SK-N-SH treated with all-trans-retinoic acid at 6 μM for 48 hours (cell line): ENCODE measurements at regions not wholly inside any gene's neighbourhood (a gene's known extent, or its start where the extent isn't known, plus 50 kb on each side); places are given as distances from the start of the nearest gene placed in this dataset.

Experiments used
- ATAC-seq: fragments of 200-7000 bp; cut with Tn5 transposase; 3 replicates; pipeline ENCODE4 v1.9.1; 2020; ENCODE audit warnings: mild to moderate bottlenecking, moderate library complexity
- ARNTL ChIP-seq: fragments of 450-650 bp; formaldehyde crosslinking; IDR thresholded peaks from 2 replicates; pipeline ENCODE4 v1.5.0; 2020; ENCODE audit warnings: low read depth, mild to moderate bottlenecking, moderate library complexity, borderline replicate concordance
- BACH2 ChIP-seq: fragments of 250-450 bp; sonication (Bioruptor Pico); IDR thresholded peaks from 2 replicates; pipeline ENCODE4 v1.9.0; 2021; ENCODE audit warnings: mild to moderate bottlenecking, borderline replicate concordance
- CSDC2 ChIP-seq: fragments of 250-450 bp; sonication (Bioruptor Pico); IDR thresholded peaks from 2 replicates; pipeline ENCODE4 v1.5.0; 2020; ENCODE audit warnings: mild to moderate bottlenecking, moderate library complexity
- CSRNP3 ChIP-seq: fragments of 250-450 bp; sonication (Bioruptor Pico); IDR thresholded peaks from 2 replicates; pipeline ENCODE4 v1.5.1; 2021; ENCODE audit warnings: mild to moderate bottlenecking, moderate library complexity
- ESRRG ChIP-seq: fragments of 250-450 bp; sonication (Bioruptor Pico); IDR thresholded peaks from 2 replicates; pipeline ENCODE4 v1.6.1; 2021; ENCODE audit warnings: mild to moderate bottlenecking
- GLIS3 ChIP-seq: fragments of 250-450 bp; sonication (Bioruptor Pico); IDR thresholded peaks from 2 replicates; pipeline ENCODE4 v1.5.0; 2020; ENCODE audit warnings: mild to moderate bottlenecking, moderate library complexity
- ISL1 ChIP-seq: fragments of 250-450 bp; sonication (Bioruptor Pico); IDR thresholded peaks from 2 replicates; pipeline ENCODE4 v2.1.2; 2022; ENCODE audit warnings: mild to moderate bottlenecking, moderate library complexity
- OSR1 ChIP-seq: fragments of 250-450 bp; sonication (Bioruptor Pico); IDR thresholded peaks from 2 replicates; pipeline ENCODE4 v1.8.0; 2022; ENCODE audit warnings: moderate library complexity, mild to moderate bottlenecking, inconsistent platforms
- POU6F1 ChIP-seq: fragments of 250-450 bp; sonication (Bioruptor Pico); IDR thresholded peaks from 2 replicates; pipeline ENCODE4 v1.8.0; 2021; ENCODE audit warnings: low read depth, mild to moderate bottlenecking, moderate library complexity, borderline replicate concordance
- PPARA ChIP-seq: fragments of 250-450 bp; sonication (Bioruptor Pico); IDR thresholded peaks from 2 replicates; pipeline ENCODE4 v1.5.0; 2020; ENCODE audit warnings: mild to moderate bottlenecking, borderline replicate concordance
- RARB ChIP-seq: fragments of 250-450 bp; sonication (Bioruptor Pico); IDR thresholded peaks from 2 replicates; pipeline ENCODE4 v1.8.0; 2021; ENCODE audit warnings: mild to moderate bottlenecking, moderate library complexity
- TCF4 ChIP-seq: fragments of 250-450 bp; sonication (Bioruptor Pico); IDR thresholded peaks from 2 replicates; pipeline ENCODE4 v1.8.0; 2021; ENCODE audit warnings: mild to moderate bottlenecking, moderate library complexity, borderline replicate concordance
- TOX ChIP-seq: fragments of 250-450 bp; sonication (Bioruptor Pico); IDR thresholded peaks from 2 replicates; pipeline ENCODE4 v1.8.0; 2021; ENCODE audit warnings: mild to moderate bottlenecking, moderate library complexity, borderline replicate concordance
- ZC3H10 ChIP-seq: fragments of 250-450 bp; sonication (Bioruptor Pico); IDR thresholded peaks from 2 replicates; pipeline ENCODE4 v1.5.1; 2021; ENCODE audit warnings: mild to moderate bottlenecking, moderate library complexity
- ZFP3 ChIP-seq: fragments of 250-450 bp; sonication (Bioruptor Pico); IDR thresholded peaks from 2 replicates; pipeline ENCODE4 v1.5.0; 2020; ENCODE audit warnings: mild to moderate bottlenecking, moderate library complexity
- ZFP30 ChIP-seq: fragments of 450-650 bp; formaldehyde crosslinking; IDR thresholded peaks from 2 replicates; pipeline ENCODE4 v1.5.0; 2022; ENCODE audit warnings: mild to moderate bottlenecking, moderate library complexity
- ZNF70 ChIP-seq: fragments of 450-650 bp; formaldehyde crosslinking; IDR thresholded peaks from 2 replicates; pipeline ENCODE4 v1.5.0; 2020; ENCODE audit warnings: mild to moderate bottlenecking, moderate library complexity
- ZNF8 ChIP-seq: fragments of 450-650 bp; formaldehyde crosslinking; IDR thresholded peaks from 2 replicates; pipeline ENCODE4 v1.5.0; 2020; ENCODE audit warnings: mild to moderate bottlenecking, moderate library complexity
- TF ChIP-seq, protein P1 (sequence below): fragments of 250-450 bp; sonication (Bioruptor Pico); IDR thresholded peaks from 2 replicates; pipeline ENCODE4 v1.5.0; 2020; ENCODE audit warnings: mild to moderate bottlenecking, moderate library complexity
- TF ChIP-seq, protein P2 (sequence below): fragments of 250-450 bp; sonication (Bioruptor Pico); IDR thresholded peaks from 2 replicates; pipeline ENCODE4 v1.5.1; 2020; ENCODE audit warnings: low read depth, mild to moderate bottlenecking, moderate library complexity

DNA sequence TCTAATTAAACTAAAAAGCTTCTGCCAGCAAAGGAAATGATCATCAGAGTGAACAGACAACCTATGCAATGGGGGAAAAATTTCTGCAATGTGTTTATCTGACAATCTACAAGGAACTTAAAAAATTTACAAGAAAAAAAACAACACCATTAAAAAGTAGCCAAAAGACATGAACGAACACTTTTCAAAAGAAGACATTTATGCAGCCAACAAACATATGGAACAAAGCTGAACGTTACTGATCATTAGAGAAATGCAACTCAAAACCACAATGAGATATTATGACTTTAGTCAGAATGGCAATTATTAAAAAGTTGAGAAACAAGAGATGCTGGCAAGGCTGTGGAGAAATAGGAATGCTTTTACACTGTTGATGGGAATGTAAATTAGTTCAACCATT, 530.4 kb upstream of the DAB2 start (continued):
- TF ChIP-seq ZFP30 (no peak), ARNTL (no peak), ISL1 (CRISPR knock-in tag) (no peak), TOX (CRISPR knock-in tag) (no peak)

DNA sequence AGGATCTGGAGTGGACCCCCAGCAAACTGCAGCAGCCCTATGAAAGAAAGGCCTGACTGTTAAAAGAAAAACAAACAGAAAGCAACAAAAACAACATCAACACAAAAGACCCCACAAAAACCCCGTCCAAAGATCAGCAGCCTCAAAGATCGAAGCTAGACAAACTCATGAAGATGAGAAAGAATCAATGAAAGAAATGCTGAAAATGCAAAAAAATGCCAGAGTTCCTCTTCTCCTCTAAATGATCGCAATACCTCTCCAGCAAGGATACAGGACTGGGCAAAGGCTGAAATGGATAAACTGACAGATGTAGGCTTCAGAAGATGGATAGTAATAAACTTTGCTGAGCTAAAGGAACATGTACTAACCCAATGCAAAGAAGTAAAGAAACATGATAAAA, 526.3 kb upstream of the DAB2 start:
- TF ChIP-seq PPARA (CRISPR knock-in tag) (no peak), OSR1 (CRISPR knock-in tag) (no peak), ZFP30 (no peak), TOX (CRISPR knock-in tag) (no peak)
- ATAC-seq: no peak

- TF ChIP-seq ZFP3: no peak
- TF ChIP-seq RARB: no peak
- no peak for TF ChIP-seq CSDC2 (CRISPR knock-in tag)
- TF ChIP-seq, protein P1, sequence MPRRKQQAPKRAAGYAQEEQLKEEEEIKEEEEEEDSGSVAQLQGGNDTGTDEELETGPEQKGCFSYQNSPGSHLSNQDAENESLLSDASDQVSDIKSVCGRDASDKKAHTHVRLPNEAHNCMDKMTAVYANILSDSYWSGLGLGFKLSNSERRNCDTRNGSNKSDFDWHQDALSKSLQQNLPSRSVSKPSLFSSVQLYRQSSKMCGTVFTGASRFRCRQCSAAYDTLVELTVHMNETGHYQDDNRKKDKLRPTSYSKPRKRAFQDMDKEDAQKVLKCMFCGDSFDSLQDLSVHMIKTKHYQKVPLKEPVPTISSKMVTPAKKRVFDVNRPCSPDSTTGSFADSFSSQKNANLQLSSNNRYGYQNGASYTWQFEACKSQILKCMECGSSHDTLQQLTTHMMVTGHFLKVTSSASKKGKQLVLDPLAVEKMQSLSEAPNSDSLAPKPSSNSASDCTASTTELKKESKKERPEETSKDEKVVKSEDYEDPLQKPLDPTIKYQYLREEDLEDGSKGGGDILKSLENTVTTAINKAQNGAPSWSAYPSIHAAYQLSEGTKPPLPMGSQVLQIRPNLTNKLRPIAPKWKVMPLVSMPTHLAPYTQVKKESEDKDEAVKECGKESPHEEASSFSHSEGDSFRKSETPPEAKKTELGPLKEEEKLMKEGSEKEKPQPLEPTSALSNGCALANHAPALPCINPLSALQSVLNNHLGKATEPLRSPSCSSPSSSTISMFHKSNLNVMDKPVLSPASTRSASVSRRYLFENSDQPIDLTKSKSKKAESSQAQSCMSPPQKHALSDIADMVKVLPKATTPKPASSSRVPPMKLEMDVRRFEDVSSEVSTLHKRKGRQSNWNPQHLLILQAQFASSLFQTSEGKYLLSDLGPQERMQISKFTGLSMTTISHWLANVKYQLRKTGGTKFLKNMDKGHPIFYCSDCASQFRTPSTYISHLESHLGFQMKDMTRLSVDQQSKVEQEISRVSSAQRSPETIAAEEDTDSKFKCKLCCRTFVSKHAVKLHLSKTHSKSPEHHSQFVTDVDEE (CRISPR knock-in tag): no peak
- no peak for TF ChIP-seq ZNF70 (CRISPR knock-in tag)
- TF ChIP-seq ESRRG: no peak
- no peak for TF ChIP-seq ZC3H10
- no peak for TF ChIP-seq OSR1 (CRISPR knock-in tag)
- no peak for TF ChIP-seq GLIS3 (CRISPR knock-in tag)
- no peak for TF ChIP-seq CSRNP3
- TF ChIP-seq POU6F1 (CRISPR knock-in tag): no peak
- TF ChIP-seq ZNF8 (CRISPR knock-in tag): no peak
- TF ChIP-seq BACH2 (CRISPR knock-in tag): no peak
- TF ChIP-seq, protein P2, sequence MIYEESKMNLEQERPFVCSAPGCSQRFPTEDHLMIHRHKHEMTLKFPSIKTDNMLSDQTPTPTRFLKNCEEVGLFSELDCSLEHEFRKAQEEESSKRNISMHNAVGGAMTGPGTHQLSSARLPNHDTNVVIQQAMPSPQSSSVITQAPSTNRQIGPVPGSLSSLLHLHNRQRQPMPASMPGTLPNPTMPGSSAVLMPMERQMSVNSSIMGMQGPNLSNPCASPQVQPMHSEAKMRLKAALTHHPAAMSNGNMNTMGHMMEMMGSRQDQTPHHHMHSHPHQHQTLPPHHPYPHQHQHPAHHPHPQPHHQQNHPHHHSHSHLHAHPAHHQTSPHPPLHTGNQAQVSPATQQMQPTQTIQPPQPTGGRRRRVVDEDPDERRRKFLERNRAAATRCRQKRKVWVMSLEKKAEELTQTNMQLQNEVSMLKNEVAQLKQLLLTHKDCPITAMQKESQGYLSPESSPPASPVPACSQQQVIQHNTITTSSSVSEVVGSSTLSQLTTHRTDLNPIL (CRISPR knock-in tag): no peak
- no peak for TF ChIP-seq ARNTL
- ATAC-seq: peak; percentile 88
Measured at GRCh38 chr5:39948867-39949468, 524.2 kb upstream of the DAB2 start.

DNA sequence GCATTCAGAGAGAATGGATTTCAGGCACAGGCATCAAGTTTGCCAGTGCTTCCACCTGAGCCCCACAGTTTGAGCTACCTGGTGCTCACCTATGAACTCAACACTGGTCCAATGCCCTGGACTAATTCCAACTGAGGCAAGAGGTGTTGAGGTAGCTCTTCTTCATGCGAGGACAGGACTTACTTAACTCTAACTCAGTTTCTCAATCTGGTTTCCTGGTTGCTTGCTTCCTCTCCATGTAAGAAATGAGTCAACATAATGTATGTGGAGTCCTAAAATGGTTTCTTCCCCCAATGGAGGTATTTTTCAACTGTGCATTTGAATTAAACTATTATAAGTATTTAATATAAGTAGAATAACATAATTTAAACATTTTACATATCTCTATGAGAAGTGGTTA, 523.6 kb upstream of the DAB2 start:
- no peak for ATAC-seq
- TF ChIP-seq RARB (no peak), ZNF70 (CRISPR knock-in tag) (no peak), PPARA (CRISPR knock-in tag) (no peak), ZFP3 (no peak), TCF4 (CRISPR knock-in tag) (no peak)
- TF ChIP-seq, protein P2 (CRISPR knock-in tag): no peak
- TF ChIP-seq, all 23 proteins: peak for 0
